ENCODE measurements at regions not wholly inside any gene's neighbourhood (a gene's known extent, or its start where the extent isn't known, plus 50 kb on each side); places are given as distances from the start of the nearest gene placed in this dataset.

DNA sequence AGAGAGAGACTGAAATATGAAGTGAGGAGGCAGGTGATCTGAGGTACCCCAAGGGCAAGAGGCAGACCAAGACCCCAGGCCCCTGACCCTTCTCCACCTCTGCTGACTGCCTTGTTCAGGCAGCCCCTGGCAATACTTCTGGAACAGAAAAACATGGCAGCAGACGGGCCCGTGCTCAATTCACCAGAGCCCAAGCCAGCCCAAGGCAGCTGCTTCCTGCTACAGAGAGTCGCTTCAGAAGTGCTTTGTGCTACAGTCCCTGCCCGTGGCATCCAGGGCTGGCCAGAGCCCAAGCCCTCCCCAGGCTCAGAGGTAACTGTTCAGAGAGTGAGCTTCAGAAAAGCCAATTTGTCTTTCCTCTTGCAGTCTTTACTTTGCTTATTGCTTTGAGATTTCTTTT, 151.4 kb upstream of the FSTL4 start:
- no peak for TF ChIP-seq POLR2A (IDR thresholded peaks at IDR 0.05)
- TF ChIP-seq, protein P1, sequence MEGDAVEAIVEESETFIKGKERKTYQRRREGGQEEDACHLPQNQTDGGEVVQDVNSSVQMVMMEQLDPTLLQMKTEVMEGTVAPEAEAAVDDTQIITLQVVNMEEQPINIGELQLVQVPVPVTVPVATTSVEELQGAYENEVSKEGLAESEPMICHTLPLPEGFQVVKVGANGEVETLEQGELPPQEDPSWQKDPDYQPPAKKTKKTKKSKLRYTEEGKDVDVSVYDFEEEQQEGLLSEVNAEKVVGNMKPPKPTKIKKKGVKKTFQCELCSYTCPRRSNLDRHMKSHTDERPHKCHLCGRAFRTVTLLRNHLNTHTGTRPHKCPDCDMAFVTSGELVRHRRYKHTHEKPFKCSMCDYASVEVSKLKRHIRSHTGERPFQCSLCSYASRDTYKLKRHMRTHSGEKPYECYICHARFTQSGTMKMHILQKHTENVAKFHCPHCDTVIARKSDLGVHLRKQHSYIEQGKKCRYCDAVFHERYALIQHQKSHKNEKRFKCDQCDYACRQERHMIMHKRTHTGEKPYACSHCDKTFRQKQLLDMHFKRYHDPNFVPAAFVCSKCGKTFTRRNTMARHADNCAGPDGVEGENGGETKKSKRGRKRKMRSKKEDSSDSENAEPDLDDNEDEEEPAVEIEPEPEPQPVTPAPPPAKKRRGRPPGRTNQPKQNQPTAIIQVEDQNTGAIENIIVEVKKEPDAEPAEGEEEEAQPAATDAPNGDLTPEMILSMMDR (IDR thresholded peaks at IDR 0.05) = no peak

Measured in adrenal gland (tissue), 5 donors.